GM23338 (cell line): ENCODE measurements at regions not wholly inside any gene's neighbourhood (a gene's known extent, or its start where the extent isn't known, plus 50 kb on each side); places are given as distances from the start of the nearest gene placed in this dataset.

Source experiments
- ATAC-seq: fragments of 200-7000 bp; cut with Tn5 transposase; 3 replicates; pipeline ENCODE4 v1.9.1; 2020
- DNase-seq: peaks from one replicate; pipeline ENCODE4 v3.0.0-alpha.2; 2015; ENCODE audit warnings: low spot score
- H2AFZ ChIP-seq: fragments of 200-600 bp; sonication (generic); 2 replicates; pipeline ENCODE4 v1.8.0; 2016; ENCODE audit warnings: antibody characterized with exemption, mild to moderate bottlenecking, moderate library complexity
- H3F3A ChIP-seq: fragments of 200-600 bp; sonication (generic); replicated peaks from 2 replicates; pipeline ENCODE4 v1.8.0; 2017; ENCODE audit warnings: antibody characterized with exemption, mixed run types, low read depth
- H3K27ac ChIP-seq: fragments of 200-600 bp; sonication (generic); 2 replicates; pipeline ENCODE4 v1.6.1; 2016; ENCODE audit warnings: low read depth
- H3K27me3 ChIP-seq: fragments of 200-600 bp; sonication (generic); 2 replicates; pipeline ENCODE4 v1.8.0; 2016; ENCODE audit warnings: mild to moderate bottlenecking, mixed run types, moderate library complexity; ENCODE audit not compliant: insufficient read depth
- H3K36me3 ChIP-seq: fragments of 200-600 bp; sonication (generic); 2 replicates; pipeline ENCODE4 v1.8.0; 2016; ENCODE audit warnings: mild to moderate bottlenecking; ENCODE audit not compliant: insufficient read depth
- H3K4me1 ChIP-seq: fragments of 200-600 bp; sonication (generic); 2 replicates; pipeline ENCODE4 v1.8.0; 2016; ENCODE audit warnings: mild to moderate bottlenecking, moderate library complexity; ENCODE audit not compliant: insufficient read depth
- H3K4me2 ChIP-seq: fragments of 200-600 bp; sonication (generic); 2 replicates; pipeline ENCODE4 v1.7.1; 2017; ENCODE audit warnings: mixed run types
- H3K4me3 ChIP-seq: fragments of 200-600 bp; sonication (generic); 2 replicates; pipeline ENCODE4 v1.6.1; 2016; ENCODE audit warnings: mixed run types
- H3K79me2 ChIP-seq: fragments of 200-600 bp; sonication (generic); replicated peaks from 2 replicates; pipeline ENCODE4 v1.8.0; 2017; ENCODE audit warnings: mild to moderate bottlenecking; ENCODE audit not compliant: insufficient read depth
- H3K9me2 ChIP-seq: fragments of 200-600 bp; sonication (generic); 2 replicates; pipeline ENCODE4 v1.8.0; 2017; ENCODE audit not compliant: insufficient read depth
- H4K20me1 ChIP-seq: fragments of 200-600 bp; sonication (generic); replicated peaks from 2 replicates; pipeline ENCODE4 v1.8.0; 2017; ENCODE audit warnings: mild to moderate bottlenecking; ENCODE audit not compliant: insufficient read depth
- H3K27ac Mint-ChIP-seq: 2 replicates; pipeline ENCODE4 v1.8.0; 2020; ENCODE audit warnings: inconsistent platforms, mild to moderate bottlenecking, moderate library complexity, mixed read lengths
- H3K27me3 Mint-ChIP-seq: 3 replicates; pipeline ENCODE4 v1.8.0; 2022; ENCODE audit warnings: low read depth, mild to moderate bottlenecking, moderate library complexity, mixed read lengths, inconsistent platforms; ENCODE audit not compliant: insufficient read depth, poor library complexity
- H3K36me3 Mint-ChIP-seq: 3 replicates; pipeline ENCODE4 v1.8.0; 2021; ENCODE audit warnings: low read depth, mild to moderate bottlenecking, inconsistent platforms, moderate library complexity, mixed read lengths
- H3K4me1 Mint-ChIP-seq: 3 replicates; pipeline ENCODE4 v1.8.0; 2020; ENCODE audit warnings: mild to moderate bottlenecking, inconsistent platforms, mixed read lengths
- H3K4me3 Mint-ChIP-seq: 3 replicates; pipeline ENCODE4 v1.8.0; 2021; ENCODE audit warnings: moderate library complexity, mild to moderate bottlenecking, inconsistent platforms, mixed read lengths
- H3K9me3 Mint-ChIP-seq: 3 replicates; pipeline ENCODE4 v1.8.0; 2020; ENCODE audit warnings: moderate library complexity, mild to moderate bottlenecking, inconsistent platforms, mixed read lengths
- CREB1 ChIP-seq: fragments of 250-450 bp; sonication (Bioruptor Pico); IDR thresholded peaks from 2 replicates; pipeline ENCODE4 v1.5.0; 2020; ENCODE audit warnings: low read depth, mild to moderate bottlenecking, moderate library complexity
- CTCF ChIP-seq, 2 experiments: fragments of 200-600 bp in 1 of 2; sonication (generic) in 1 of 2; conservative IDR thresholded peaks; 2 replicates each; pipeline versions ENCODE4 v1.5.1 to v1.6.1; 2016 to 2017; ENCODE audit warnings: antibody characterized with exemption in 2 of 2, low read depth in 2 of 2, mild to moderate bottlenecking in 2 of 2, moderate library complexity in 1 of 2
- ETS1 ChIP-seq: IDR thresholded peaks from 2 replicates; pipeline ENCODE4 v1.6.1; 2016; ENCODE audit warnings: antibody characterized with exemption
- EZH2 ChIP-seq: fragments of 200-600 bp; sonication (generic); IDR thresholded peaks from one replicate; pipeline ENCODE4 v1.8.0; 2017; ENCODE audit warnings: antibody characterized with exemption, mild to moderate bottlenecking, low read depth; ENCODE audit not compliant: unreplicated experiment
- EZH2phosphoT487 ChIP-seq: fragments of 200-600 bp; sonication (generic); IDR thresholded peaks from one replicate; pipeline ENCODE4 v1.8.1; 2018; ENCODE audit warnings: antibody characterized with exemption; ENCODE audit not compliant: unreplicated experiment
- JUNB ChIP-seq: IDR thresholded peaks from one replicate; pipeline ENCODE4 v1.6.1; 2016; ENCODE audit warnings: antibody characterized with exemption; ENCODE audit not compliant: unreplicated experiment
- NANOG ChIP-seq: IDR thresholded peaks from 2 replicates; pipeline ENCODE4 v1.6.1; 2016; ENCODE audit warnings: antibody characterized with exemption, borderline replicate concordance
- POLR2AphosphoS5 ChIP-seq: IDR thresholded peaks from 2 replicates; pipeline ENCODE4 v1.6.1; 2016; ENCODE audit warnings: antibody characterized with exemption, low read depth
- STAT1 ChIP-seq: IDR thresholded peaks from one replicate; pipeline ENCODE4 v1.6.1; 2016; ENCODE audit warnings: antibody characterized with exemption; ENCODE audit not compliant: unreplicated experiment
- ZNF114 ChIP-seq: fragments of 250-450 bp; sonication (Bioruptor Pico); IDR thresholded peaks from 2 replicates; pipeline ENCODE4 v1.5.0; 2020; ENCODE audit warnings: mild to moderate bottlenecking, moderate library complexity
- ZNF331 ChIP-seq: fragments of 250-450 bp; sonication (Bioruptor Pico); IDR thresholded peaks from 2 replicates; pipeline ENCODE4 v1.5.0; 2020; ENCODE audit warnings: low read depth, mild to moderate bottlenecking, moderate library complexity
- ZNF462 ChIP-seq: fragments of 250-450 bp; sonication (Bioruptor Pico); IDR thresholded peaks from 2 replicates; pipeline ENCODE4 v1.5.0; 2020; ENCODE audit warnings: mild to moderate bottlenecking, moderate library complexity

GRCh38 chrX:20753076-20753475 lies 486.4 kb upstream of the RPS6KA3 start (continued):
- TF ChIP-seq CTCF (conservative IDR thresholded peaks at IDR 0.05; ENCODE audit: low read depth in 2 of 2) (no peak), ZNF114 (CRISPR knock-in tag) (no peak), STAT1 (no peak), ETS1 (no peak), EZH2 (no peak), ZNF331 (CRISPR knock-in tag) (no peak)

GRCh38 chrX:20746690-20747089 lies 480.0 kb upstream of the RPS6KA3 start:
- H3K4me3 ChIP-seq: no peak overlapping the region
- H4K20me1 ChIP-seq: no peaks in the 10 kb centered on the region
- no peak overlapping the region for H3K27ac Mint-ChIP-seq
- no peaks in the 10 kb centered on the region for H3K27me3 ChIP-seq
- H3K4me2 ChIP-seq: no peak overlapping the region
- no peaks in the 10 kb centered on the region for H3K4me1 Mint-ChIP-seq
- no peaks in the 10 kb centered on the region for H3K36me3 Mint-ChIP-seq
- H3K27me3 Mint-ChIP-seq: peaks cover 2% of the 10 kb centered on the region
- no peak for ATAC-seq
- no peaks in the 10 kb centered on the region for H3K4me1 ChIP-seq
- no peaks in the 10 kb centered on the region for H3F3A ChIP-seq
- H3K27ac ChIP-seq: no peak overlapping the region
- no peaks in the 10 kb centered on the region for H3K9me3 Mint-ChIP-seq
- H2AFZ ChIP-seq: no peak overlapping the region
- no peaks in the 10 kb centered on the region for H3K79me2 ChIP-seq
- H3K4me3 Mint-ChIP-seq: no peak overlapping the region
- H3K9me2 ChIP-seq: no peaks in the 10 kb centered on the region
- no peak for DNase-seq
- no peaks in the 10 kb centered on the region for H3K36me3 ChIP-seq
- TF ChIP-seq ZNF462 (CRISPR knock-in tag) (no peak), ZNF331 (CRISPR knock-in tag) (no peak), JUNB (no peak), EZH2phosphoT487 (no peak), NANOG (no peak), ZNF114 (CRISPR knock-in tag) (no peak), CTCF (conservative IDR thresholded peaks at IDR 0.05; ENCODE audit: low read depth in 2 of 2) (no peak), CREB1 (CRISPR knock-in tag) (no peak), POLR2AphosphoS5 (no peak)
